ENCODE measurements at regions not wholly inside any gene's neighbourhood (a gene's known extent, or its start where the extent isn't known, plus 50 kb on each side); places are given as distances from the start of the nearest gene placed in this dataset.

- H3K36me3 ChIP-seq, result no peaks in the 10 kb centered on the region
- peaks cover 0 to 45% (median 9%) of the 10 kb centered on the region in 12 donors for H3K4me1 ChIP-seq
- no peak overlapping the region for H3K4me3 ChIP-seq
- TF ChIP-seq POLR2A (IDR thresholded peaks at IDR 0.05) (no peak), CTCF (IDR thresholded peaks at IDR 0.05) (no peak)
- WGBS, 4 donors, result 85 to 96% (median 94%) methylated on average over 1 of the region's 1 CpG
- no peaks in the 10 kb centered on the region for H3K9me3 ChIP-seq
- no peak for ATAC-seq
- no peaks in the 10 kb centered on the region for H3K27me3 ChIP-seq
- H3K27ac ChIP-seq, result peak overlapping the region in 8 of 12 donors; percentile 20 to 77 (median 55)
- DNase-seq, result no peak
- intact Hi-C loops (cut with DNase I), result loop anchor here in 9 of 10 donors (10.0 kb wide), 7 partner anchors 116 to 706 kb away; no protein-coding TSS in a partner anchor
Observed at GRCh38 chr18:55868909-55869308, 280.9 kb upstream of the TCF4 start.

GRCh38 chr18:55866886-55867285, 278.9 kb upstream of the TCF4 start:
- H3K9me3 ChIP-seq, result no peaks in the 10 kb centered on the region
- no peaks in the 10 kb centered on the region for H3K27me3 ChIP-seq
- ATAC-seq, result peak in 1 of 4 donors; percentile 35
- WGBS, 4 donors, result 81 to 87% (median 84%) methylated on average over 7 of the region's 7 CpGs
- DNase-seq, result no peak
- no peaks in the 10 kb centered on the region for H3K36me3 ChIP-seq
- intact Hi-C loops (cut with DNase I), result loop anchor here in 9 of 10 donors (10.0 kb wide), 7 partner anchors 118 to 708 kb away; no protein-coding TSS in a partner anchor
- H3K4me3 ChIP-seq, result no peak overlapping the region
- peak overlapping the region in 10 of 12 donors; percentile 26 to 77 (median 56) for H3K27ac ChIP-seq
- H3K4me1 ChIP-seq, result peaks cover 0 to 53% (median 9%) of the 10 kb centered on the region in 12 donors
- TF ChIP-seq POLR2A (IDR thresholded peaks at IDR 0.05) (no peak), CTCF (IDR thresholded peaks at IDR 0.05) (no peak)

GRCh38 chr18:55866006-55866405, 278.0 kb upstream of the TCF4 start:
- no peak for ATAC-seq
- peak overlapping the region in 9 of 12 donors; percentile 10 to 77 (median 56) for H3K27ac ChIP-seq
- WGBS, 4 donors, result 70 to 73% (median 72%) methylated on average over 7 of the region's 7 CpGs

GRCh38 chr18:55864281-55864680, 276.3 kb upstream of the TCF4 start:
- no peak overlapping the region for H3K4me3 ChIP-seq
- no peak for DNase-seq
- intact Hi-C loops (cut with DNase I), result loop anchor here in 9 of 10 donors (5.0 to 10.0 kb wide), 11 partner anchors 82 to 713 kb away; no protein-coding TSS in a partner anchor
- ATAC-seq, result no peak
- no peaks in the 10 kb centered on the region for H3K9me3 ChIP-seq
- peak overlapping the region in 10 of 12 donors; percentile 14 to 77 (median 56) for H3K27ac ChIP-seq
- H3K27me3 ChIP-seq, result no peaks in the 10 kb centered on the region
- TF ChIP-seq POLR2A (IDR thresholded peaks at IDR 0.05), result no peak
- no peak for TF ChIP-seq CTCF (IDR thresholded peaks at IDR 0.05)
- H3K36me3 ChIP-seq, result no peaks in the 10 kb centered on the region
- WGBS, 4 donors, result 2 to 53% (median 26%) methylated on average over 1 of the region's 1 CpG
- peaks cover 0 to 37% (median 9%) of the 10 kb centered on the region in 12 donors for H3K4me1 ChIP-seq

More at GRCh38 chr18:55866006-55866405, 278.0 kb upstream of the TCF4 start:
- H3K27me3 ChIP-seq, result no peaks in the 10 kb centered on the region
- TF ChIP-seq POLR2A (IDR thresholded peaks at IDR 0.05) (no peak), CTCF (IDR thresholded peaks at IDR 0.05) (no peak)
- peak overlapping the region in 7 of 12 donors; percentile 0 to 32 (median 15) for H3K4me3 ChIP-seq
- peaks cover 0 to 55% (median 9%) of the 10 kb centered on the region in 12 donors for H3K4me1 ChIP-seq
- H3K36me3 ChIP-seq, result no peaks in the 10 kb centered on the region
- no peak for DNase-seq
- intact Hi-C loops (cut with DNase I), result loop anchor here in 9 of 10 donors (10.0 kb wide), 7 partner anchors 119 to 709 kb away; no protein-coding TSS in a partner anchor
- H3K9me3 ChIP-seq, result no peaks in the 10 kb centered on the region
